BLaER1 (cell line): ENCODE measurements at regions not wholly inside any gene's neighbourhood (a gene's known extent, or its start where the extent isn't known, plus 50 kb on each side); places are given as distances from the start of the nearest gene placed in this dataset.
"Not testable (repeated sequence)": the region's sequence is repeated elsewhere in the genome, so short reads cannot be mapped to it uniquely, and the experiment has no call there.

ENCODE experiments used
- H3K27ac ChIP-seq: shearing (Covaris generic); formaldehyde crosslinking; 2 replicates; pipeline ENCODE4 v1.8.1; 2022
- H3K27me3 ChIP-seq: shearing (Covaris generic); formaldehyde crosslinking; 2 replicates; pipeline ENCODE4 v1.8.1; 2022
- H3K36me3 ChIP-seq: shearing (Covaris generic); formaldehyde crosslinking; 2 replicates; pipeline ENCODE4 v1.8.1; 2022
- H3K4me1 ChIP-seq: shearing (Covaris generic); formaldehyde crosslinking; 2 replicates; pipeline ENCODE4 v1.8.1; 2022
- H3K4me2 ChIP-seq: shearing (Covaris generic); formaldehyde crosslinking; 2 replicates; pipeline ENCODE4 v1.8.1; 2022
- H3K4me3 ChIP-seq: shearing (Covaris generic); formaldehyde crosslinking; 2 replicates; pipeline ENCODE4 v1.8.1; 2022
- H3K9ac ChIP-seq: shearing (Covaris generic); formaldehyde crosslinking; 2 replicates; pipeline ENCODE4 v1.8.1; 2022
- H3K9me3 ChIP-seq: shearing (Covaris generic); formaldehyde crosslinking; 2 replicates; pipeline ENCODE4 v1.8.1; 2022
- H4K20me1 ChIP-seq: shearing (Covaris generic); formaldehyde crosslinking; 2 replicates; pipeline ENCODE4 v1.8.1; 2022
- Cebpa-rat ChIP-seq: shearing (Covaris generic); IDR thresholded peaks from 2 replicates; pipeline ENCODE4 v1.8.1; 2022

GRCh38 chr10:84007482-84007881 lies 131.8 kb upstream of the GHITM start:
- H3K9ac ChIP-seq, result no peak overlapping the region
- no peak overlapping the region for H3K4me3 ChIP-seq
- no peak overlapping the region for H3K27ac ChIP-seq
- H3K9me3 ChIP-seq, result peaks cover 8% of the 10 kb centered on the region; the same call in 1 of the 2 replicates
- no peaks in the 10 kb centered on the region for H3K36me3 ChIP-seq
- no peak; the same call in 1 of the 2 replicates for TF ChIP-seq Cebpa-rat
- no peaks in the 10 kb centered on the region for H4K20me1 ChIP-seq
- H3K4me2 ChIP-seq, result no peak overlapping the region
- H3K4me1 ChIP-seq, result no peaks in the 10 kb centered on the region
- H3K27me3 ChIP-seq, result no peaks in the 10 kb centered on the region

GRCh38 chr10:84008878-84009277 lies 130.4 kb upstream of the GHITM start:
- H3K27ac ChIP-seq, result no peak overlapping the region
- H3K4me3 ChIP-seq, result no peak overlapping the region
- H3K9me3 ChIP-seq, result peaks cover 8% of the 10 kb centered on the region; the same call in 1 of the 2 replicates
- no peak overlapping the region for H3K4me2 ChIP-seq
- no peak overlapping the region for H3K9ac ChIP-seq
- no peaks in the 10 kb centered on the region for H3K4me1 ChIP-seq
- H4K20me1 ChIP-seq, result no peaks in the 10 kb centered on the region
- H3K27me3 ChIP-seq, result no peaks in the 10 kb centered on the region
- no peak for TF ChIP-seq Cebpa-rat
- H3K36me3 ChIP-seq, result no peaks in the 10 kb centered on the region

GRCh38 chr10:84012431-84012830 lies 126.9 kb upstream of the GHITM start:
- no peak overlapping the region for H3K27ac ChIP-seq
- H3K4me3 ChIP-seq, result no peak overlapping the region
- H3K4me2 ChIP-seq, result no peak overlapping the region
- no peaks in the 10 kb centered on the region for H3K36me3 ChIP-seq
- H3K27me3 ChIP-seq, result no peaks in the 10 kb centered on the region
- TF ChIP-seq Cebpa-rat, result no peak
- H3K9ac ChIP-seq, result no peak overlapping the region
- H3K4me1 ChIP-seq, result no peaks in the 10 kb centered on the region
- H3K9me3 ChIP-seq, result peaks cover 8% of the 10 kb centered on the region; the same call in 1 of the 2 replicates
- H4K20me1 ChIP-seq, result no peaks in the 10 kb centered on the region

- Histone ChIP-seq H3K27ac (no peak overlapping the region), H3K9me3 (peaks cover 8% of the 10 kb centered on the region; the same call in 1 of the 2 replicates), H3K9ac (no peak overlapping the region), H3K27me3 (no peaks in the 10 kb centered on the region), H3K4me1 (no peaks in the 10 kb centered on the region), H3K36me3 (no peaks in the 10 kb centered on the region), H3K4me2 (no peak overlapping the region), H4K20me1 (no peaks in the 10 kb centered on the region), H3K4me3 (no peak overlapping the region)
- TF ChIP-seq Cebpa-rat, result no peak
Observed at GRCh38 chr10:84012831-84013458, 126.4 kb upstream of the GHITM start.

- TF ChIP-seq Cebpa-rat, result no peak
- no peaks in the 10 kb centered on the region for H3K36me3 ChIP-seq
- no peaks in the 10 kb centered on the region for H4K20me1 ChIP-seq
- no peak overlapping the region for H3K27ac ChIP-seq
- no peaks in the 10 kb centered on the region for H3K4me1 ChIP-seq
- no peak overlapping the region for H3K9ac ChIP-seq
- no peaks in the 10 kb centered on the region for H3K27me3 ChIP-seq
- peaks cover 9% of the 10 kb centered on the region; the same call in 1 of the 2 replicates for H3K9me3 ChIP-seq
- H3K4me2 ChIP-seq, result no peak overlapping the region
- no peak overlapping the region for H3K4me3 ChIP-seq
Observed at GRCh38 chr10:84015877-84016595, 123.3 kb upstream of the GHITM start.

GRCh38 chr10:84018826-84019225 lies 120.5 kb upstream of the GHITM start:
- TF ChIP-seq Cebpa-rat, result no peak
- Histone ChIP-seq H3K9me3 (peaks cover 9% of the 10 kb centered on the region; the same call in 1 of the 2 replicates), H3K4me2 (no peak overlapping the region), H3K4me3 (no peak overlapping the region), H3K27ac (no peak overlapping the region), H3K36me3 (no peaks in the 10 kb centered on the region), H3K27me3 (no peaks in the 10 kb centered on the region), H3K4me1 (no peaks in the 10 kb centered on the region), H3K9ac (no peak overlapping the region), H4K20me1 (no peaks in the 10 kb centered on the region)

- H3K9me3 ChIP-seq, result peaks cover 15% of the 10 kb centered on the region
- not testable (repeated sequence) for H3K27ac ChIP-seq, H3K27me3 ChIP-seq, H3K4me2 ChIP-seq, H3K9ac ChIP-seq, H3K4me3 ChIP-seq, H4K20me1 ChIP-seq, H3K4me1 ChIP-seq, H3K36me3 ChIP-seq
Observed at GRCh38 chr10:84019854-84020458, 119.4 kb upstream of the GHITM start.

GRCh38 chr10:84026821-84027257 lies 112.5 kb upstream of the GHITM start:
- Histone ChIP-seq H3K27me3 (no peaks in the 10 kb centered on the region), H3K4me3 (no peak overlapping the region), H3K9me3 (peaks cover 9% of the 10 kb centered on the region), H3K4me1 (0 out of 2 replicates have a peak, but pooled peaks cover 4% of the 10 kb centered on the region), H3K9ac (no peak overlapping the region), H3K36me3 (no peaks in the 10 kb centered on the region), H4K20me1 (no peaks in the 10 kb centered on the region), H3K4me2 (no peak overlapping the region), H3K27ac (no peak overlapping the region)
- TF ChIP-seq Cebpa-rat, result no peak

GRCh38 chr10:84029840-84030239 lies 109.5 kb upstream of the GHITM start:
- H3K9ac ChIP-seq, result no peak overlapping the region
- TF ChIP-seq Cebpa-rat, result no peak

GRCh38 chr10:84038035-84038434 lies 101.3 kb upstream of the GHITM start:
- Histone ChIP-seq H3K4me3 (no peak overlapping the region), H3K9ac (no peak overlapping the region), H3K27me3 (no peaks in the 10 kb centered on the region), H4K20me1 (no peaks in the 10 kb centered on the region), H3K4me2 (no peak overlapping the region), H3K36me3 (no peaks in the 10 kb centered on the region), H3K9me3 (no peaks in the 10 kb centered on the region), H3K4me1 (no peaks in the 10 kb centered on the region), H3K27ac (no peak overlapping the region)
- TF ChIP-seq Cebpa-rat, result no peak

More at GRCh38 chr10:84029840-84030239, 109.5 kb upstream of the GHITM start:
- peaks cover 4% of the 10 kb centered on the region for H3K9me3 ChIP-seq
- H3K27me3 ChIP-seq, result no peaks in the 10 kb centered on the region
- H3K4me3 ChIP-seq, result no peak overlapping the region
- H4K20me1 ChIP-seq, result no peaks in the 10 kb centered on the region
- H3K4me2 ChIP-seq, result no peak overlapping the region
- 0 out of 2 replicates have a peak, but pooled peaks cover 4% of the 10 kb centered on the region for H3K4me1 ChIP-seq
- no peaks in the 10 kb centered on the region for H3K36me3 ChIP-seq
- H3K27ac ChIP-seq, result no peak overlapping the region
